Esophagus squamous epithelium (tissue), 4 donors: ENCODE measurements at regions not wholly inside any gene's neighbourhood (a gene's known extent, or its start where the extent isn't known, plus 50 kb on each side); places are given as distances from the start of the nearest gene placed in this dataset.

ENCODE experiments used
- CTCF ChIP-seq, 6 experiments: fragments of 450-650 bp in 4 of 6; fragments of 200-600 bp in 2 of 6; sonication (generic) in 2 of 6; IDR thresholded peaks; one replicate each; pipeline ENCODE4 v1.5.1; 2016 to 2019; ENCODE audit warnings: antibody characterized with exemption in 6 of 6, mild to moderate bottlenecking in 4 of 6, moderate library complexity in 4 of 6
- POLR2A ChIP-seq, 4 donors: fragments of 450-650 bp; IDR thresholded peaks; one replicate each; pipeline ENCODE4 v1.6.1; 2017; ENCODE audit warnings: antibody characterized with exemption in 4 of 4, mild to moderate bottlenecking in 4 of 4, moderate library complexity in 3 of 4

DNA sequence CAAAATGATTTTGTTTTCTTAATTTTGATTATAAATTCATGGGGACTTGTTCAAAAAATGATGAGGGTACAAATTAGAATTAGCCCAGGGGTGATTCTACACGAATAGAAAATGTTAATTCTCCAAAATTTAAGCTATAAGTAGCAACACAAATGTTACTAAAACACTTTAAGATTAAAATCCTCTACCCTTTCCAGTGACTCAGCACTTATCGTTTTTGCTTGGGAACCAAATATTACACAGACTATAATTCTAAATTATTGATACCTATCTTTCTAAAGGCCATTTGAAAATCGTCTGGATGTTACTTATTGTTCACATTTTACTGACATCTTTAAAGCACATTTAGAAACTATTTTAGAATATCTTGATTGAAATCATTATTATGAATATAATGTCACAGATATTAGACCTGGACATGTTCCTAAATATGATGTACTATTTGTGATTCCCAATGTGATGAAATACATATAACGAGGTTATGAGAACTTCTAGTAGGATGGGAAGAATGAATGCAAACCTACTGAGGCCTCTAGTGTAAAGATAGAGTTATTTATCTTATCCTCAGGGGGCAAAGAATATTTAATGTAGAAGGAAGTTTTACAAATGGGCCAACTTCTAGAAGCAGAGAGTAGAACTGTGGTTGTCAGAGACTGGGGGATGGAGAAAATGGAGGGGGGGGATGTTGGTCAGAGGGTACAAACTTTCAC is 132.0 kb upstream of the TP63 start:
- TF ChIP-seq CTCF (IDR thresholded peaks at IDR 0.05) (no peak), POLR2A (IDR thresholded peaks at IDR 0.05) (no peak)
